Keratinocyte (primary cell): ENCODE measurements at regions not wholly inside any gene's neighbourhood (a gene's known extent, or its start where the extent isn't known, plus 50 kb on each side); places are given as distances from the start of the nearest gene placed in this dataset.

Experiments
- EZH2 ChIP-seq: IDR thresholded peaks from one replicate; pipeline ENCODE4 v1.6.1; 2012; ENCODE audit warnings: inconsistent platforms, mild to moderate bottlenecking, low read length, moderate library complexity
- TF ChIP-seq, protein P1 (sequence below), 3 experiments: IDR thresholded peaks in 1 of 3; conservative IDR thresholded peaks in 1 of 3; optimal IDR thresholded peaks in 1 of 3; 2 replicates in 2 of 3; 3 replicates in 1 of 3; pipeline versions ENCODE3 to v1.5.1; 2011; ENCODE audit warnings: low read length in 3 of 3, mild to moderate bottlenecking in 3 of 3, moderate library complexity in 2 of 3, control low read depth in 1 of 3, inconsistent platforms in 1 of 3; ENCODE audit not compliant: insufficient read depth in 2 of 3; ENCODE audit errors: extremely low read depth in 1 of 3

DNA sequence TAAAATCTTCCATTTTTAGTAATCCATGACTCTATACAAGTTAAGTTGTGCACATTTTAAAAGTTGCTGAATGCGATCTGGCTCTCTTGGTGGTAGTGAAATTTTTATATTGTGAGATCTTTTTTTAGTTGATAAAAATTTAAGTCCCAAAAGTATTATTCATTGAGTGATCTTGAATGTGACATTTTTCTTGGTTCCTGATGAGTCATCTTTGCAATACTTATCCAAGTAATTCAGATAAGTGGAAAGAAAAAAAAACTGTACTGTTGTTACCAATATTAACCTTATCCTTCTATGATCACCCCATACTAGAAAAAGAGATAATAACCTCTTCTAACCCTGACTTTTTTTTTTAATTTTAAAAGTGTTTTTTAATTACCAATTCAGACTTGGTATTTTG is 601.3 kb downstream of the PSAT1 start:
- TF ChIP-seq, protein P1, sequence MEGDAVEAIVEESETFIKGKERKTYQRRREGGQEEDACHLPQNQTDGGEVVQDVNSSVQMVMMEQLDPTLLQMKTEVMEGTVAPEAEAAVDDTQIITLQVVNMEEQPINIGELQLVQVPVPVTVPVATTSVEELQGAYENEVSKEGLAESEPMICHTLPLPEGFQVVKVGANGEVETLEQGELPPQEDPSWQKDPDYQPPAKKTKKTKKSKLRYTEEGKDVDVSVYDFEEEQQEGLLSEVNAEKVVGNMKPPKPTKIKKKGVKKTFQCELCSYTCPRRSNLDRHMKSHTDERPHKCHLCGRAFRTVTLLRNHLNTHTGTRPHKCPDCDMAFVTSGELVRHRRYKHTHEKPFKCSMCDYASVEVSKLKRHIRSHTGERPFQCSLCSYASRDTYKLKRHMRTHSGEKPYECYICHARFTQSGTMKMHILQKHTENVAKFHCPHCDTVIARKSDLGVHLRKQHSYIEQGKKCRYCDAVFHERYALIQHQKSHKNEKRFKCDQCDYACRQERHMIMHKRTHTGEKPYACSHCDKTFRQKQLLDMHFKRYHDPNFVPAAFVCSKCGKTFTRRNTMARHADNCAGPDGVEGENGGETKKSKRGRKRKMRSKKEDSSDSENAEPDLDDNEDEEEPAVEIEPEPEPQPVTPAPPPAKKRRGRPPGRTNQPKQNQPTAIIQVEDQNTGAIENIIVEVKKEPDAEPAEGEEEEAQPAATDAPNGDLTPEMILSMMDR (optimal IDR thresholded peaks at IDR 0.05 in 1 of 3, IDR thresholded peaks at IDR 0.05 in 1 of 3, conservative IDR thresholded peaks at IDR 0.05 in 1 of 3; ENCODE audit: extremely low read depth in 1 of 3, insufficient read depth in 2 of 3, low read length in 3 of 3), result no peak
- no peak for TF ChIP-seq EZH2
